ENCODE measurements at regions not wholly inside any gene's neighbourhood (a gene's known extent, or its start where the extent isn't known, plus 50 kb on each side); places are given as distances from the start of the nearest gene placed in this dataset.
"Not testable (repeated sequence)": the region's sequence is repeated elsewhere in the genome, so short reads cannot be mapped to it uniquely, and the experiment has no call there.

DNA sequence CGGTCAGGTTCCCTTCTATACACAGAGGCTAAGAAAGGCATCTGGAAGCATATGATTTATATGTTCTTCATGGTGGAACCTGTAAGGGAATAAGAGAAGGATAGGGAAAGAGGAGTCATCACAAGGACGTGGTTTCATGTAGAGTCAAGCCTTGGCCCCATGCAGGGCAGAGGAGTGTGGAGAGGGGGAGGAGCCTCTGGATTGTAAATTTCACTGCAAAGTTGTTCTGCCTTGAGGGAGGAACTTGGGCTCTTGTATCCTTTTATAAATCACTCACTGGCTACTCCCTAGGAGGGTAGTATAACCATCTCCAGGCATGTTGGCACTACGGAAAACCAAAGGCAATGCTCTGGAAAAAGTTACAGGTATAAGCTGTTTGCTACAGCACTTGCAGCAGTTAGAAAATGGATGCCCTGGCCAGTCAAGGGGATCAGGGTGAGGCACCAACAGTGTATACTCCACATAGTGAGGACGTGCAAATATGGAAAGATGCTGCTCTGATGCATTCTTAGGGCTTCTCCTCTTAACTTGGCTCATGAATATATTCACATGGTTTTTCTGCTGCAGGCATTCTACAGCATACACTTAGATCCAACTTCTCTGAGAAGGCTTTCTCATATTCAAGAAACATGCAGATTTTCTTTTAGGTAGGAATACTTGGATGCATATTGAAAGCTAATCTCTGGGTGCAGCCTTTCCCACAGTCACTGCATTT, 60.3 kb upstream of the ZNF81 start:
- no peak for FAIRE-seq
- DNase-seq (ENCODE audit: insufficient read length, low spot score): no peak

DNA sequence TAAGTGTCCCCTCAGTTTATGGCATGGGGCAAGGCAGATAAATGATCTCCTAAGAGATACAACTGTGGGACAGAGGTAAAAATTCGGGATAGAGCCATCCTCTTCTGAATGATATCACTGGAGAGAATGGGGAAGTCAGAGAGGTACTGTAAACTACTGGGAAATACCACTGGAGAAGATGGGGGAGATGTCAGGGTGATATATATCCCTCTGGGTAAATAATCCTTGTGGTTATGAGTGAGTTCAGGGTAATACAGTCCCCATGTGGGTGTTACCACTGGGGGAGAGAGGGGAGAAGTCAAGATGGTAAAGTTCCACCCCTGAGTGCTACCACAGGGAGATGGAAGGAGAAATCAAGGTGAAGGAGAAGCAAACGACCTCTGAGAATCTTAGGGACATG, 63.9 kb upstream of the ZNF81 start:
- FAIRE-seq (no peak), DNase-seq (ENCODE audit: insufficient read length, low spot score) (no peak)

DNA sequence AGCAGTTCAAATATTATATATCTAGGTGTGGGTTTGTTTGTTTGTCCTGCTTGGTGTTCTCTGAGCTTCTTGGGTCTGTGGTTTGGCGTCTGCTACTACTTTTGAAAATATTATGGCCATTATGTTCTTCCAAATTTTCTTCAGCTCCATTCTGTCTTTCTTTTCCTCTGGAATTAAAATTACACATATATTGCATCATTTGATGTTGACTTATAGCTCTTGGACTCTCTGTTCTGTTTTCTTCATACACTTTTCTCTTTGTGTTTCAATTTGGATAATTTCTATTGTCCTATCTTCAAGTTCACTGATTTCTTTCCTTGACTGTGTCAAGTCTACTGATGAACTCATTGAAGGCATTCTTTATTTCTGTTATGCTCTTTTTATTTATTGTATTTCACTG, 65.2 kb upstream of the ZNF81 start:
- DNase-seq (ENCODE audit: insufficient read length, low spot score): no peak
- no peak for FAIRE-seq

DNA sequence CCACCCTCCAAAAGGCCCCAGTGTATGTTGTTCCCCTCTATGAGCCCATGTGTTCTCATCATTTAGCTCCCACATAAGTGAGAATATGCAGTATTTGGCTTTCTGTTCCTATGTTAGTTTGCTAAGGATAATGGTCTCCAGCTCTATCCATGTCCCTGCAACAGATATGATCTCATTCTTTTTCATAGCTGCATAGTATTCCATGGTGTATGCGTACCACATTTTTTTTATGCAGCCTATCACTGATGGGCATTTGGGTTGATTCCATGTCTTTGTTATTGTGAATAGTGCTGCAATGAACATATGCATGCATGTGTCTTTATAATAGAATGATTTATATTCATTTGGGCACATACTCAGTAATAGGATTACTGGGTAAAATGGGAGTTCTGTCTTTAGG, 73.9 kb upstream of the ZNF81 start:
- not testable (repeated sequence) for DNase-seq (ENCODE audit: insufficient read length, low spot score); FAIRE-seq

DNA sequence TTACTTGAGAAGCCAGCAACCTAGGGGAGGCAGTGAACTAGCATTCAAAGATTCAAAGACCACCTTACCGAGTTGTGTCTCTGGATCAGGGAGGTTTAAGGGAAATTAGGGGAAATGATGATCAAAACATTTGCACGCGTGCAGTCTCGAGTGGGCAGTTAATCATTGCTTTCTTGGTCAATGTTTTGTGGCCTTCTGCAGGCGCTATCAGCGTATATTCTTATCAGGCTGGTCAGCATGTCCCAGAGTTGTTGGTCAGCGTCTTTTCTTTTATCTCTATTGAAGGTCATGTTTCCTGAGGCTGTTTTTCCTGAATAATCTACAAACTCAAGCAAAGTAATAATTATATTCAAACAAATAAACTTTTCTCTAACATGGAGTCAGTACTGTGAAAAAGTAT, 84.0 kb upstream of the ZNF81 start:
- DNase-seq (ENCODE audit: insufficient read length, low spot score) (no peak), FAIRE-seq (no peak)

DNA sequence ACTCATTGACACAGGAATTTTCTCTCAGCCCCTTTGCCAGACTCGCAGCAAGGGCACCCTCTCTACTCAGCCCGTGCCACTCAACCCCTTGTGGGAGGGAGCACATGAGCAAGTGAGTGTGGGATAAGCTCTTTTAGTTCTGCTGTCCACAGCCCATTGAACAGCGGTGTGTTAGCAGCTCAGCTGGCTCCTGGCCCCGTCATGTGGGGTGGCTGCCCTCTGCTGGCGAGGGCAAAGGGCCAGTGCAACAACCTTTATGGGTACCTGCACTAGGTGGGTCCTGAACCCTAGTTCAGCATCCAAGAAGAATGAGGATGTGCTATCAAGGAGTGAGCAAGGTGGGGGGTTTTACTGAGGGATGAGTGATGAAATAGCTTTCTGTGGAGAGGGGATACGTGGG, 85.0 kb upstream of the ZNF81 start:
- DNase-seq (ENCODE audit: insufficient read length, low spot score): peak; percentile 1

DNA sequence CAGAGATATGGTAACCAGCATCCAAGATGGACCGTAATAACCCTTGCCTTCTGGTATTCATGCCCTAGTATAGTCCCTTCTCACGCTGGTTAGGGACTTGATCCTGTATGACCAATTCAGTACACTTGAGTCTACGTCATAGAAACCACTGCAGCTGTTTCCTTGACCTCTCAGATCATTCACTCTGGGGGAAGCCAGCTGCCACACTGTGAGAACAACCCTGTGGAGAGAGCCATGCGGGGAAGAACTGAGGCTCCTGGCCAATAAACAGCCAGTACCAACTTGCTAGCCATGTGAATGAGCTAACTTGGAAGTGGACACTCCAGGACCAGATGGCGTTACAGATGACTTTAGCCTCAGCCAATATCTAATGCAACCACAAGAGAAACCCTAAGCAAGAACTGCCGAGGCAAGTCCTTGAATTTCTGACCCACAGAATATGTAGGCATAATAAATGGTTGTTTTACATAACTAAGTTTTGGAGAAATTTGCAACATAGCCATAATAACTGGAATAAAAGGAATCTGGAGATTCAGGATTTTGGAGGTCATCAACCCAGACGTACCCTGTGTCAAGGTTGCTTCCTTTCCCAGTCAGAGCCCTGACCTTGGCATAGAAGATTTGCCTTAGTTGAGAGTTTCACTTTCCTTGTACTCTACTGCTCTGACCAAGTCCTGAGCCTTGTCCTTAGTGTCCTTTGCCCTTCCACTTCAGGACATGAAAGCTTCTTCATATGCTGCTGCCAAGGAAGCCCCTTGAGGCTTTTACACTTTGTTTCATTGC, 87.3 kb upstream of the ZNF81 start:
- FAIRE-seq (no peak), DNase-seq (ENCODE audit: insufficient read length, low spot score) (no peak)

More for the DNA sequence above, 85.0 kb upstream of the ZNF81 start:
- no peak for FAIRE-seq

DNA sequence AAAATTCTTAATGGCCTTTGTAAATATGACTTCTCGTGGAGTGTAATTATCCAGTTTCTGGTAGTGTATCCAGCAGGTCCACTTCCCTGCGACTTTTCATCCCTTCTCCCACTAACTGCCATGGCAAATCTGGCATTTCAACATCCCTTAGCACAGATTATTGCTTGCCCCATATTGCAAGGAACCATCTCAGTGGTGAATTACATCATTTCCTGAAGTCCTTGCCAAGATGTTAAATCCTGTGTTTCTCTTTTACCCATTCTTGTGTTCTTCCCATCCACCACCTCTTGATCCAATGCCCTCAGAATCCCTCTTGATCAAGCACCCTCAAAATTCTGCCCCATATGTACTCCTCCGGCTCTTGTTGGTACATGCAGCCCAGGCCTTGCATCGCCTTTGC, 88.1 kb upstream of the ZNF81 start:
- DNase-seq (ENCODE audit: insufficient read length, low spot score): no peak
- FAIRE-seq: no peak

DNA sequence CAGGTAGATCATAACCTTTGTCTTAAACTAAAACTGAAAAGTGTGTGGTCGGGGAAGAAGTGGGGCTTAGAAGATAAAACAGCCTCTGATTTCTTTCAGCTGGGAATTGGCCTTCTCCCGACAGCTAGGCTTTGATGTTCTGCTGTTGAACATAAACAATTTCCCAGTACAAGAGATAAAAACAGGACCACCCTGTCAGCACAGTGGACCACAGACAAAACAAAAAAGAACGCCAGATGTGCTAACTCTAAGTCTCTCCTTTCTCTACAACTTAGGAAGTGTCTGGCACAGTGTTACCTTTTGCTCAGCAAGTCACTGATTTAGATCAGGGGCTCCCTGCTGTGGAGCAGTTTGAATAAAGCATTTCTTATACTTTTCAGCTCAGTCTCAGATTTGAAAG, 87.5 kb upstream of the UXT start:
- FAIRE-seq: no peak
- no peak for DNase-seq (ENCODE audit: insufficient read length, low spot score)

DNA sequence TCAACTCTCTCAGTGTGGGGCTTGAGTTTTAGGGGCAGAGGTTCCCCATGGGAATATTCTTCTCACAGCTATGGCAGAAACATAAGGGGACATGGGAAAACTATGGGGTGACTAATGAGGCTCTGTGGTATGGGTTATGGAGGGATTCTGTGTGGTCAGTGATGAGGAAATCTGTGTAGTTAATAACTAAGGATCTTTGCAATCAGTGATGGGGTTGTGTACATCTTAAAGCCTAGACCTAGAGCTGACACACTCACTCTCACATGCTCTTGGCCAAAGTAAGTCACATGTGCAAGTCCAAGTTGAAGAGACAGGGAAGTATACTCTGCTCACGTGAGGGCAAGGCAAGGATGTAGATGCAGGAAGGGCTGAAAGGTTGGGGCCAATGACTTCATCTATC, 86.4 kb upstream of the UXT start:
- FAIRE-seq (no peak), DNase-seq (ENCODE audit: insufficient read length, low spot score) (no peak)

DNA sequence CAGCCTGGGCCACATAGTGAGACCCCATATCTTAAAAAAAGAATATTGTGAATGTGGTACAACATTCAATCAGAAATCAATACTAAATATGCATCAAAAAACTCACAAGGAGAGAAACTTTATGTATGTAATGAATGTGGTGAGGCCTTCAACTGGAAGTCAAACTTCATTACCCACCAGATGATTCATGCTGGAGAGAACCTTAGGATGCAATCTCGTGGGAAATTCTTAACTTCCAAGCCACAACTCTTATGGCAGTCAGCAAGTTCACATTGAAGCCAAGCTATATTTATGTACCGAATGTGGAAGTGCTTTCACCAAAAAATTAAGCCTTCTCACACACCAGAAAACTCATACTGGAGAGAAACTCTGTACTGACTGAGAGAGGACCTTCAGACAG, 84.5 kb upstream of the UXT start:
- DNase-seq (ENCODE audit: insufficient read length, low spot score) (no peak), FAIRE-seq (no peak)

DNA sequence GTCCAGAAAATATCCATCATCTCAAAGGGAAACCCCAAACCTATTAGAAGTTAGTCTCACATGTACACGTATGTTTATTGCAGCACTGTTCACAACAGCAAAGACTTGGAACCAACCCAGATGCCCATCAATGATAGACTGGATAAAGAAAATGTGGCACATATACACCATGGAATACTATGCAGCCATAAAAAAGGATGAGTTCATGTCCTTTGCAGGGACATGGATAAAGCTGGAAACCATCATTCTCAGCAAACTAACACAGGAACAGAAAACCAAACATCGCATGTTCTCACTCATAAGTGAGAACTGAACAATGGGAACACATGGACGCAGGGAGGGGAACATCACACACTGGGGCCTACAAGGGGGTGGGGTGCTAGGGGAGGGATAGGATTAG, 79.9 kb upstream of the UXT start:
- FAIRE-seq; DNase-seq (ENCODE audit: insufficient read length, low spot score): not testable (repeated sequence)

DNA sequence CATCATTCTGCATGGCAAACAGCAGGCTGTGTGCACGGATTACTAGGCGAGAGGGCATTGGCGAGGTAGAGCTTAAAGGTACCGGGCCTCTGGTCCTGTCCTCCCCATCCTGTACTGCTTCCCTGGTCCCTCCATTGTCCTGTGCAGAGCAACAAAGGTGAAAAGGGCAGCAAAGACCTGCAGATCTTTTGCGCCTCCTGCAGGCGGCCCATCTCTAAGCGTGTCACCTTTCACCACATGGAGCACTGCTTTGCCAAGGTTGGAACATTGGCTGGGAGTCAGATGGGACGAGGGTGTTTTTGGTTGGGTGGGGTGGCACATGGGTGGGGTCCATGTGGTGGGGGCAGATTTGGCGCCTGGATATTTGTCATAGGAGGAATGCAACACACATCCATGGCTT, 64.7 kb upstream of the UXT start:
- no peak for DNase-seq (ENCODE audit: insufficient read length, low spot score)
- FAIRE-seq: no peak

DNA sequence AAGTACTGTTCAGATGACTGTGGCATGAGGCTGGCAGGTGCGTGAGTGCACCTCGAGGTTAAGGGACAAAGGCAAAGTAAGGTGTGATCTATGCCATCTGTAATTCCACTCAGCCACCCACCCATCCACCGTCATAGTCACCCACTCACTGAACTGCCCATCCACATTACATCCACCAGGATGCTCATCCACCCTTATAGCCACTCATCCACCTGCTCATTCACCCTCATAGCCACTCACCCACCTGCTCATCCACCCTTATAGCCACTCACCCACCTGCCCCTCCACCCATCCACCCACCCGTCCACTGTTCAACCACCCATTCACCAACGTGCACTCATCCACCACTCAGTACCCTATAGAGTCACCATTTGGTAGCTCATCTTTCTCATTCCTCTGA, 64.1 kb upstream of the UXT start:
- FAIRE-seq: no peak

DNA sequence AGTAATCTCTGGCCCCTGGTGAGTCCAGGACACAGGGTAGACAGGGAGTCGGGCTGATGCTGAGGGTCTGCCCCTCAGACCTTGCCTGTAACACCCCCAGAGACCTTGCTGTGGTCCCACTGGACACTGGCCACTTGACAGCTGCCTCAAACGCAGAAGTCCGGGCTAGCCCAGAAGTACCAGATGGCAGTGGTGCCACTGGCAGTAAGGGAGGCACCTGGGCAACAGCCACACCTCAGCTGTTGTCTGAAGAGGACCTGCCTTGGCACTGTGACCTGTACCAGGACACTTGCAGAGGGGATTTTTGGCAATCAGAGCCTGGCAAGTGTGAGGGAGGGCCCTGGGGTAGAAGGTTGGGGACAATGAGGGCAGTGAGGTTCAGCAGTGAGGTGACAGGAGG, 63.3 kb upstream of the UXT start:
- DNase-seq (ENCODE audit: insufficient read length, low spot score) (no peak), FAIRE-seq (no peak)

More for the DNA sequence above, 64.1 kb upstream of the UXT start:
- DNase-seq (ENCODE audit: insufficient read length, low spot score): no peak

DNA sequence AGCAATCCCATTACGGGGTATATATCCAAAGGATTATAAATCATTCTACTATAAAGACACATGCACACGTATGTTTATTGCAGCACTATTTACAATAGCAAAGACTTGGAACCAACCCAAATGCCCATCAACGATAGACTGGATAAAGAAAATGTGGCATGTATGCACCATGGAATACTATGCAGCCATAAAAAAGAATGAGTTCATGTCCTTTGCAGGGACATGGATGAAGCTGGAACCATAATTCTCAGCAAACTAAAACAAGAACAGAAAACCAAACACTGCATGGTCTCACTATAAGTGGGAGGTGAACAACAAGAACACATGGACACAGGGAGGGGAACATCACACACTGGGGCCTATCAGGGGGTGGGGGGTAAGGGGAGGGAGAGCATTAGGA, 56.1 kb upstream of the UXT start:
- not testable (repeated sequence) for FAIRE-seq; DNase-seq (ENCODE audit: insufficient read length, low spot score)

DNA sequence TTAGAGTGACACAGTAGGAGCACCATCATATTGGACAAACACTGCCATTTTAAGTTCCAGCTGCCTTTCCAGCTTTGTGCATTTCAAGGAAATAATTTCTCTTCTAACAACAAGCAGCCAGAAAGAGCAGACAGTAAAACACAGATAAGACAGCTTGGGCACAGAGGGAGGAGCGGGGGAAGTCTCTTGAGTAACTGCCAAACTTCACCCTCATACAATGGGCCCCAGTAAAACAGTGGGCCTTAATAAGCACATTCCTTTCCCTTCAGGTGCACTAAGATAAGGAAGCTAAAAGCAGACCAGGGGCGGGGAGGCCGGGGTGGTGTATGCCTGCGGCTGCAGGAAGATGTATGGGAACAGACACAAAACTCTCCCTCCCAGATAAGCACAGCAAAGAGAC, 53.7 kb upstream of the UXT start:
- not testable (repeated sequence) for DNase-seq (ENCODE audit: insufficient read length, low spot score); FAIRE-seq

DNA sequence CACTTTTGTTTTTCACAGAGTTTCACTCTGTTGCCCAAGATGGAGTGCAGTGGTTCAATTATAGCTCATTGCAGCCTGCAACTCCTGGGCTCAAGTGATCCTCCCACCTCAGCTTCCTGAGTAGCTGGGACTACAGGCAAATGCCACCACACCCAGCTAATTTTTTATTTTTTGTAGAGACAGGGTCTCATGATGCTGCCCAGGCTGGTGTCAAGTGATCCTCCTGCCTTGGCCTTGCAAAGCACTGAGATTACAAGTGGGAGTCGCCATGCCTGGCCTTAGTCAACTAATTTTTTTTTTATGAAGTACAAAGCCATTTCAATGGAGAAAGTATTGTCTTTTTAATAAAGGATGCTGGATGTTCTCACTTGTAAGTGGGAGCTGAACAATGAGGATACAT, 51.3 kb upstream of the UXT start:
- no peak for FAIRE-seq
- DNase-seq (ENCODE audit: insufficient read length, low spot score): no peak
